Fibroblast of villous mesenchyme (primary cell): ENCODE measurements at regions not wholly inside any gene's neighbourhood (a gene's known extent, or its start where the extent isn't known, plus 50 kb on each side); places are given as distances from the start of the nearest gene placed in this dataset.

ENCODE experiments used
- DNase-seq: peaks from one replicate; pipeline ENCODE4 v3.0.0-alpha.2; 2010; ENCODE audit warnings: low read depth
- H3K4me3 ChIP-seq: 2 replicates; pipeline ENCODE4 v1.5.1; 2011; ENCODE audit warnings: low read depth, mild to moderate bottlenecking, low read length
- TF ChIP-seq, protein P1 (sequence below): IDR thresholded peaks from 2 replicates; pipeline ENCODE4 v1.5.1; 2012; ENCODE audit warnings: low read depth, mild to moderate bottlenecking, low read length; ENCODE audit not compliant: insufficient read depth

DNA sequence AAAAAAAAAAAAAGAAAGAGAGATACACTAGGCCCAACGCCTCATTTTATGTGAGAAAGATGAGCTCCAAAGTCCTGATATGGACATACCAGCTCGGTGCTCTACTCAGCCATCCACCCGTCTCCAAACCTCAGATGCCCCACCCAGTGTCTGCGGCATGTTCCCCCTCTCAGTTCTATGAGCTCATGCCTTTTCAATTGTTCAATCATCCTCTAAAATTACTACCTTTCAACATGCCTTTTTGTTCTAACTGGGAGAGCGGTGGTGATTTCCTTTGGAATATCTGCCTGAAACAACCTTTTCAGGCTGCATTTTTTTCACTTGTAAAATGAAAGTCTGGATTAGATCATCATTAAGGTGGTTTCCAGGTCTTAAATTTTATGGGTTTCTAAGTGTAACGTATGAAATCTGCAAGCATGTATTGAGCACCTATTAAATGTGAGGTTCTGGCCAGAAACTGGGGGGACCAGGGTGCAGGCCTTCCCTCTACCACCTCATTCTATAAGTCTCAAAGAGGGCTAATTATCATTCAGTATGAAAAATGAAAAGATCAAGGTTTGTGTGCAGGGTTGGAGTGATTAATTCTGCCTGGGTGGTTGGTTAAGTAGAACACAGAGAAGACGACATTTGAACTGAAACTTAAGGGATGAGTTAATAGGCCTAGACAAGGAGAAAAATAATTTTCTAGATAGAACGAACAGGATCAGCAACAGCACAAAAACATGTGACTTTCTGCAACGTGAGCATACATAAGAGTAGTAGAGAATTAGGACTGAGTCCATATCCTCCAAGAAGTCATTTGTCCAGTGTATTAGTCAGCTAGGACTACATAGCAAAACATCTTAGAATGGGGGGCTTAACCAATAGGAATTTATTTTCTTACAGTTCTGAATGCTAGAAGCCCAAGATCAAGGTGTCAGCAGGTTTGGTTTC lies 87.4 kb upstream of the GLS start:
- DNase-seq, result no peak
- TF ChIP-seq, protein P1, sequence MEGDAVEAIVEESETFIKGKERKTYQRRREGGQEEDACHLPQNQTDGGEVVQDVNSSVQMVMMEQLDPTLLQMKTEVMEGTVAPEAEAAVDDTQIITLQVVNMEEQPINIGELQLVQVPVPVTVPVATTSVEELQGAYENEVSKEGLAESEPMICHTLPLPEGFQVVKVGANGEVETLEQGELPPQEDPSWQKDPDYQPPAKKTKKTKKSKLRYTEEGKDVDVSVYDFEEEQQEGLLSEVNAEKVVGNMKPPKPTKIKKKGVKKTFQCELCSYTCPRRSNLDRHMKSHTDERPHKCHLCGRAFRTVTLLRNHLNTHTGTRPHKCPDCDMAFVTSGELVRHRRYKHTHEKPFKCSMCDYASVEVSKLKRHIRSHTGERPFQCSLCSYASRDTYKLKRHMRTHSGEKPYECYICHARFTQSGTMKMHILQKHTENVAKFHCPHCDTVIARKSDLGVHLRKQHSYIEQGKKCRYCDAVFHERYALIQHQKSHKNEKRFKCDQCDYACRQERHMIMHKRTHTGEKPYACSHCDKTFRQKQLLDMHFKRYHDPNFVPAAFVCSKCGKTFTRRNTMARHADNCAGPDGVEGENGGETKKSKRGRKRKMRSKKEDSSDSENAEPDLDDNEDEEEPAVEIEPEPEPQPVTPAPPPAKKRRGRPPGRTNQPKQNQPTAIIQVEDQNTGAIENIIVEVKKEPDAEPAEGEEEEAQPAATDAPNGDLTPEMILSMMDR, result no peak
- no peak overlapping the region for H3K4me3 ChIP-seq

DNA sequence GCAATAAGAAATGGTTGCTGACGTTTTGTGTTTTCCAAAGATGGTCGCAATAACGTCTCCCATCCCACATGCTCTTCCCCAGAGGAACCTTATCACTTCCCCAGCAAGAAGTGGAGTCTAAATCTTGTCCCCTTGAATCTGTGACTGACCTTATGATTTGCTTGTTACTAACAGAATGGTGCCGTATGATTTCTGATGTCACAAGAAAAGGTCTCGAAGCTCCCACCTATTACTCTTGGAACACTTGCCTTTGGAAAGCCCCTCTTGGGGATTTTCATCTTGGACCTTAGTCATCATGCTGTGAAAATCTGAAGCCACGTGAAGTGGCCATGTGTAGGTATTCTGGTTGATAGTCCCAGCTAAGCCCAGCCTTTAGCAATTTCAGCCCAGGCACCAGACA lies 86.2 kb upstream of the GLS start:
- no peak overlapping the region for H3K4me3 ChIP-seq
- TF ChIP-seq, protein P1, result no peak
- no peak for DNase-seq

DNA sequence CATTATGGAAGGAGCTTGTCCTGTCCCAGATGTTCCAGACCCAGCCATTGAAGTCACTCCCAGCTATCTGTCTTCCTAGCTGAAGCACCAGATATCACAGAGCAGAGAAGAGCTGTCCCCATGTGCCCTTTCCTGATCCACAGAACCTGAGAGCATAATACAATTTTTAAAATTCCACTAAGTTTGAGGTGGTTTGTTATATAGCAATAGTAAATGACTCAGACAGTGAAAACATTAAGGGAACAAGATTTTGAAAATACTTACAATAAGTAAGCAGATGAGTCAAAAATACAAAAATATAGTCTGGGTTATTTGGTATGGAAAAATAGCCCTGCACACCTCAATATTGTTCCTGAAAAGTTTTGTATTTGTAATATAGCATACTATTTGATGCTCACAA lies 85.8 kb upstream of the GLS start:
- H3K4me3 ChIP-seq, result no peak overlapping the region
- no peak for DNase-seq
- TF ChIP-seq, protein P1, result no peak

DNA sequence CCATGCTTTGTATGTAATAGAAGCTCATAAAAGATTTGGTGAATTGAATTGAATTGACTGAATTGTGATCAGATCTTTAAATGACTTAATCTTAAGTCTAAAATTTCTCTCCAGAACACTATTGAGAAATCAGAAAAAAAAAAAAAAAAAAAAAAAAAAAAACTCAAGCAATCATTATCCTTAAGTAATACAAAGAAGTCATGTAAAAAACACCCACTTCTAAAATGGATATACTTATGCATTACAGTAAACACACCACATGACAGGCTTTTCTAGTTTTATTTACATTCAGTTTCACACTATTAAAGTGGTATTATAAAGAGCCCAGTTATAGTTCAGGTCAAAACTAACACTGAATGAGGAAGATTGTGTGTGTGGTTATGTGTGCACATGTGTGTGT lies 84.9 kb upstream of the GLS start:
- H3K4me3 ChIP-seq, result no peak overlapping the region
- DNase-seq, result no peak
- TF ChIP-seq, protein P1, result no peak

DNA sequence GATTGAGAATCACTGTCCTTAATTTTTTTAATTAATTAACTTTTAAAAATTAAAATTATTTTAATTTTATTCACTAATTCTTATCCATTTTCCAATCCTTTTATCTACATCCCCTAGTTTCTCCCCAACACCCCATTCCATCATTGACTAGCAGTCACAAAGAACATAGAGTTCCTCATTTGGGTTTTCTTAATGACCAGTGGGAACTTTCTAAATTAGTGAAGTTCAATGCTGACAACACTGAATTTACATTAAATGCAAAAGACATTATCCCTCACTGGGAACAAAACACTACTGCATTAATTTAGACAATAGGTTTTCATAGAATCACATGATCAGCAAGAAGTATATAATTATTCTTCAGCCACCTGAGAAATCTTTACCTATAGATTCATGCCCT lies 80.6 kb upstream of the GLS start:
- no peak for DNase-seq
- no peak overlapping the region for H3K4me3 ChIP-seq
- TF ChIP-seq, protein P1, result no peak

DNA sequence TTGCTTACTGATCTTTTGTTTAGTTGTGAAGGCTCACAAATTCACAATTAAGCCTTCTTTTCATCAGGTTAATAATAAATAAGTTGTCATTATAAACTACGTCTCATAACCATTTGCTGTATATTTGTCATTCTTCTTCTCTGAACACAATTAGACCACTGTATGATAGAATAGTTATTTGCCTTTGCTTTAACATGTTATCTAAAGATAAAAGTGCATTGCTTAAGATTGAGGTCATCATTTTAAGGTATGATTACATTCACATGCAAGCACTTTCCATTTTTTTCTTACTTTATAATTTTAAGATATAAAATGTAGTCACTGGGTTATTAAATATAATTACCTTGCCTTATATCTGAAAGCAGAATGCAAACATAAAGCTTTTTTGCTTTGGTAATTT lies 80.1 kb upstream of the GLS start:
- TF ChIP-seq, protein P1, result no peak
- no peak for DNase-seq
- no peak overlapping the region for H3K4me3 ChIP-seq
